HepG2 (cell line): ENCODE measurements at regions not wholly inside any gene's neighbourhood (a gene's known extent, or its start where the extent isn't known, plus 50 kb on each side); places are given as distances from the start of the nearest gene placed in this dataset.

Experiments used
- KDM5B ChIP-seq: sonication (generic); formaldehyde crosslinking; IDR thresholded peaks from 2 replicates; pipeline ENCODE4 v1.4.0; 2020; ENCODE audit warnings: missing genetic modification reagents, mild to moderate bottlenecking, borderline replicate concordance
- YEATS2 ChIP-seq: sonication (generic); formaldehyde crosslinking; IDR thresholded peaks from 2 replicates; pipeline ENCODE4 v1.4.0; 2020; ENCODE audit warnings: missing genetic modification reagents, borderline replicate concordance
- ZNF350 ChIP-seq: sonication (generic); formaldehyde crosslinking; IDR thresholded peaks from 2 replicates; pipeline ENCODE4 v1.4.0; 2020; ENCODE audit warnings: mild to moderate bottlenecking, low read depth, missing genetic modification reagents, borderline replicate concordance
- TF ChIP-seq, protein P1 (sequence below), 2 experiments: fragments of 450-650 bp in 1 of 2; sonication (generic) in 1 of 2; formaldehyde crosslinking in 1 of 2; IDR thresholded peaks; 2 replicates each; pipeline versions ENCODE4 v1.6.1 to v1.8.0; 2016 to 2022; ENCODE audit warnings: antibody characterized with exemption in 1 of 2, mild to moderate bottlenecking in 1 of 2, missing genetic modification reagents in 1 of 2

GRCh38 chr6:169343886-169344749 lies 90.5 kb upstream of the THBS2 start (continued):
- TF ChIP-seq, protein P1, sequence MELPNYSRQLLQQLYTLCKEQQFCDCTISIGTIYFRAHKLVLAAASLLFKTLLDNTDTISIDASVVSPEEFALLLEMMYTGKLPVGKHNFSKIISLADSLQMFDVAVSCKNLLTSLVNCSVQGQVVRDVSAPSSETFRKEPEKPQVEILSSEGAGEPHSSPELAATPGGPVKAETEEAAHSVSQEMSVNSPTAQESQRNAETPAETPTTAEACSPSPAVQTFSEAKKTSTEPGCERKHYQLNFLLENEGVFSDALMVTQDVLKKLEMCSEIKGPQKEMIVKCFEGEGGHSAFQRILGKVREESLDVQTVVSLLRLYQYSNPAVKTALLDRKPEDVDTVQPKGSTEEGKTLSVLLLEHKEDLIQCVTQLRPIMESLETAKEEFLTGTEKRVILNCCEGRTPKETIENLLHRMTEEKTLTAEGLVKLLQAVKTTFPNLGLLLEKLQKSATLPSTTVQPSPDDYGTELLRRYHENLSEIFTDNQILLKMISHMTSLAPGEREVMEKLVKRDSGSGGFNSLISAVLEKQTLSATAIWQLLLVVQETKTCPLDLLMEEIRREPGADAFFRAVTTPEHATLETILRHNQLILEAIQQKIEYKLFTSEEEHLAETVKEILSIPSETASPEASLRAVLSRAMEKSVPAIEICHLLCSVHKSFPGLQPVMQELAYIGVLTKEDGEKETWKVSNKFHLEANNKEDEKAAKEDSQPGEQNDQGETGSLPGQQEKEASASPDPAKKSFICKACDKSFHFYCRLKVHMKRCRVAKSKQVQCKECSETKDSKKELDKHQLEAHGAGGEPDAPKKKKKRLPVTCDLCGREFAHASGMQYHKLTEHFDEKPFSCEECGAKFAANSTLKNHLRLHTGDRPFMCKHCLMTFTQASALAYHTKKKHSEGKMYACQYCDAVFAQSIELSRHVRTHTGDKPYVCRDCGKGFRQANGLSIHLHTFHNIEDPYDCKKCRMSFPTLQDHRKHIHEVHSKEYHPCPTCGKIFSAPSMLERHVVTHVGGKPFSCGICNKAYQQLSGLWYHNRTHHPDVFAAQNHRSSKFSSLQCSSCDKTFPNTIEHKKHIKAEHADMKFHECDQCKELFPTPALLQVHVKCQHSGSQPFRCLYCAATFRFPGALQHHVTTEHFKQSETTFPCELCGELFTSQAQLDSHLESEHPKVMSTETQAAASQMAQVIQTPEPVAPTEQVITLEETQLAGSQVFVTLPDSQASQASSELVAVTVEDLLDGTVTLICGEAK (IDR thresholded peaks at IDR 0.05): no peak
- TF ChIP-seq, protein P1 (CRISPR knock-in tag; IDR thresholded peaks at IDR 0.05): no peak
- TF ChIP-seq KDM5B (CRISPR knock-in tag) (no peak), YEATS2 (CRISPR knock-in tag) (no peak), ZNF350 (CRISPR knock-in tag) (no peak)
